ENCODE measurements at regions not wholly inside any gene's neighbourhood (a gene's known extent, or its start where the extent isn't known, plus 50 kb on each side); places are given as distances from the start of the nearest gene placed in this dataset.

DNA sequence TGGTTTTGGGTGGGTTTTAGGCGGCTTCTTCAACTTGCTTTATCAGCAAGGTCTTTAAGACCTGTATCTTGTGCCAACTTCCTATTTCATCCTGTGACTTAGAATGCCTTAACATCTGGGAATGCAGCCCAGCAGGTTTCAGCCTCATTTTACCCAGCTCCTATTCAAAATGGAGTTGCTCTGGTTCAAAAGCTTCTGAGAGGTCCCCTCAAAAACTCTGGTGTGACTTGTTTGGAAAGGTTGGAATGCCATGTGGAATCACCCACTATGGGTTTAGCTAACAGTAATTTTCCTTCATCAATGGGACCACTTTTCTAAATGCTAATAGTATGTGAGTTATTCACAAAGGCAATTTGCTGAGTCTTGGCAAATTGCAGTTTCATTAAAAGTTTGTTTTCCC, 509.4 kb upstream of the SMIM21 start:
- TF ChIP-seq POLR2A (IDR thresholded peaks at IDR 0.05; ENCODE audit: low read length) (no peak), GATA1 (IDR thresholded peaks at IDR 0.05; ENCODE audit: low read depth, low read length) (no peak)
